ENCODE measurements at regions not wholly inside any gene's neighbourhood (a gene's known extent, or its start where the extent isn't known, plus 50 kb on each side); places are given as distances from the start of the nearest gene placed in this dataset.

DNA sequence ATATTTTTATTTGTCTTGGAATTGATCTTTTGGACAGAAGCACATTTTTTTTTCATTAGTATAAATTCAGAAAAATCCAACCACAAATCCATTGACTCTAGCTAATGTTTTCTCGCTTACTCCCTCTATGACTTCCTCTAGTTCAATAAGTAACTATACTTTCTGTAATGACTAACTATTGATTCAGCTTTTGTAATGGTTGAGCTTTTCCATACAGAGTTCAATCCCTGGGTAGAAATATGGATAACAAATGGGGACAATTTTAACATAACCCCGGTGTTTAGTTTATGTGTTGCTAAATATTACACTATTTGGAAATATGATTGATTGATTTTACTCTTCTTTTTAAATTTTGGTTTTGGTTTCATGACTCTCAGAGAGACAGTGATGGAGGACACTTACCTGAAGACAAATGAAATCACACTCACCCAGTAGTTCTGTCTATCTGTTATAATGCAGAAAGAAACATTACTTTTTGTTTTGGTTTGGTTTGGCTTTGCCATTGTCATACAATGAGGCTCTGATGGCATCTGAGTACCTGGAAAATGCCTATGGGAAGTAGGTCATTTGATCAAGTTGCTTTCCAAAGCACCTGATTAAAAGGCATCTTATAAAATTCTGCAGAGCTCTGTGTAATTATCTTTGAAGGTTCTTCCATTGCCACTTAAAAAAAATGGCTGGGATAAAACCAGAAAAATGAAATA lies 309.7 kb upstream of the MPDZ start:
- TF ChIP-seq, protein P1, sequence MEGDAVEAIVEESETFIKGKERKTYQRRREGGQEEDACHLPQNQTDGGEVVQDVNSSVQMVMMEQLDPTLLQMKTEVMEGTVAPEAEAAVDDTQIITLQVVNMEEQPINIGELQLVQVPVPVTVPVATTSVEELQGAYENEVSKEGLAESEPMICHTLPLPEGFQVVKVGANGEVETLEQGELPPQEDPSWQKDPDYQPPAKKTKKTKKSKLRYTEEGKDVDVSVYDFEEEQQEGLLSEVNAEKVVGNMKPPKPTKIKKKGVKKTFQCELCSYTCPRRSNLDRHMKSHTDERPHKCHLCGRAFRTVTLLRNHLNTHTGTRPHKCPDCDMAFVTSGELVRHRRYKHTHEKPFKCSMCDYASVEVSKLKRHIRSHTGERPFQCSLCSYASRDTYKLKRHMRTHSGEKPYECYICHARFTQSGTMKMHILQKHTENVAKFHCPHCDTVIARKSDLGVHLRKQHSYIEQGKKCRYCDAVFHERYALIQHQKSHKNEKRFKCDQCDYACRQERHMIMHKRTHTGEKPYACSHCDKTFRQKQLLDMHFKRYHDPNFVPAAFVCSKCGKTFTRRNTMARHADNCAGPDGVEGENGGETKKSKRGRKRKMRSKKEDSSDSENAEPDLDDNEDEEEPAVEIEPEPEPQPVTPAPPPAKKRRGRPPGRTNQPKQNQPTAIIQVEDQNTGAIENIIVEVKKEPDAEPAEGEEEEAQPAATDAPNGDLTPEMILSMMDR (IDR thresholded peaks at IDR 0.05; ENCODE audit: extremely low read depth in 1 of 2, insufficient read depth in 1 of 2, low read depth in 1 of 2, low read length in 2 of 2), result no peak
- TF ChIP-seq POLR2AphosphoS5 (IDR thresholded peaks at IDR 0.05; ENCODE audit: insufficient read depth, low read depth, low read length), result no peak
- TF ChIP-seq EZH2 (IDR thresholded peaks at IDR 0.05; ENCODE audit: borderline replicate concordance, low read depth, low read length, severe bottlenecking), result no peak

All from endothelial cell of umbilical vein (primary cell).